ENCODE measurements at regions not wholly inside any gene's neighbourhood (a gene's known extent, or its start where the extent isn't known, plus 50 kb on each side); places are given as distances from the start of the nearest gene placed in this dataset.
"Not testable (repeated sequence)": the region's sequence is repeated elsewhere in the genome, so short reads cannot be mapped to it uniquely, and the experiment has no call there.

DNA sequence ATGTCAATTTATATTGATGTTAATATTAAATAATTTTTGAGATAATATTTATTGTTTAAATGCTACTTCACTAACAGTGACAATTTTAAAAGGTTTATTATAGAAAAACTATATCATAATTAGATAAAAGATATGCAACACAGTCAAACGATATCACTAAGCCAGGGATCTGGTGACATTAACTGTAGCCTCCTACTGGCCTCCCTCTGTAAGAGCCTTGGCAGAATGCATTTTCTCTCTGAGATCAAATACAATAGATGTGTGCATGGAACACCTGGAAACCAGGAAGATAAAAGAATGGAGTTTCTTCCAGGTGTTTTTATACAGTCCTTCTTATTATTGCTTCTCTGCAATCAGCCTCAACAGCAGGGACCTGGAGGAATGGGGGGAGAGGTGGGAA lies 1762.1 kb downstream of the BRINP3 start:
- no peaks in the 10 kb centered on the region for H3K27me3 ChIP-seq (ENCODE audit: control insufficient read depth, insufficient read depth, low read length, poor library complexity, severe bottlenecking)
- no peaks in the 10 kb centered on the region for H3K4me1 ChIP-seq (ENCODE audit: control insufficient read depth, insufficient read depth, low read length)
- WGBS, 2 experiments, result 88 to 93% methylated on average over 1 of the region's 1 CpG
- H3K9me3 ChIP-seq (ENCODE audit: control insufficient read depth, low read length), result no peaks in the 10 kb centered on the region
- no peak overlapping the region for H3K27ac ChIP-seq (ENCODE audit: insufficient read depth, low read depth, low read length, poor library complexity, severe bottlenecking)
- no peaks in the 10 kb centered on the region for H3K36me3 ChIP-seq (ENCODE audit: control insufficient read depth, insufficient read depth, low read length)
- H3K4me3 ChIP-seq (ENCODE audit: insufficient read depth, low read depth, low read length), result no peak overlapping the region

DNA sequence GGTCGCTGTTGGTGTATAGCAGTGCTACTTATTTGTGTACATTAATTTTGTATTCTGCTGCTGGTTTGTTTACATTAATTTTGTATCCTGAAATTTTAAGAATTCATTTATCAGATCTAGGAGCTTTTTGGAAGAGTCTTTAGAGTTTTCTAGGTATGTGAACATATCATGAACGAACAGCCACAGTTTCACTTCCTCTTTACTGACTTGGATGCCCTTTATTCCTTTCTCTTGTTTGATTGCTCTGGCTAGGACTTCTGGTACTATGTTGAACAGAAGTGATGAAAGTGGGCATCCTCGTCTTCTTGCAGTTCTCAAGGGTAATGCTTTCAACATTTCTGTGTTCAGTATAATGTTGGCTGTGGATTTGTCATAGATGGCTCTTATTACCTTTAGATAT lies 1757.9 kb downstream of the BRINP3 start:
- 94 to 98% methylated on average over 3 of the region's 3 CpGs for WGBS, 2 experiments
- Histone ChIP-seq H3K9me3 (ENCODE audit: control insufficient read depth, low read length) (no peaks in the 10 kb centered on the region), H3K27me3 (ENCODE audit: control insufficient read depth, insufficient read depth, low read length, poor library complexity, severe bottlenecking) (no peaks in the 10 kb centered on the region), H3K4me1 (ENCODE audit: control insufficient read depth, insufficient read depth, low read length) (no peaks in the 10 kb centered on the region), H3K27ac (ENCODE audit: insufficient read depth, low read depth, low read length, poor library complexity, severe bottlenecking) (no peak overlapping the region), H3K4me3 (ENCODE audit: insufficient read depth, low read depth, low read length) (no peak overlapping the region), H3K36me3 (ENCODE audit: control insufficient read depth, insufficient read depth, low read length) (no peaks in the 10 kb centered on the region)

DNA sequence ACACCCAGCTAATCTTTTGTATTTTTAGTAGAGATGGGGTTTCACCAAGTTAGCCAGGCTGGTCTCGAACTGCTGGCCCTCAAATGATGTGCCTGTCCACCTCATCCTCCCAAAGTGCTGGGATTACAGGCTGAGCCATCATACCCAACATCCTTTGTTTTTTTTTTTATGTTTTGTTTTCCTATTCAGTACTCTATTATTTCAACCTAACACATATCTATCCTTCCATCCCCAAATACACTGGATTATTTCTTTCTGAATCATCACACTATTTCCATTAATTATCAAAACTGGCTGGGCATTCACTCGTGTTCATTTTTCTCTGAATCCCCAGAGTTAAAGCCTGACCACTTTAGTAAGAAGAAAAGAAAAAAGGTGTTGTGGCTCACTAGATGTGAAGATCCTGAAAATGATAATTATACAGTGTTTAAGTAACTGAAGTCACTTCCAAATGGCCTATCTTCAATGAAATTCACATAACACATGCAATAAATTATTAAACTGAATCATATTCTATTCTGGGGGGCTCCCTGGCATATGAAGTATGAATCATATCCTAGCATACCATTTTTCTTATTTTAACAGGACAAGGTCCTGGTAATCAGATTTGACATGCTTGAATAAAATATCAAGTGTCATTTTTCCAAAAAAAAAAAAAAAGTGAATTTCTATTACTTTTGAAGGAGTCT lies 1754.2 kb downstream of the BRINP3 start:
- no peak overlapping the region for H3K27ac ChIP-seq (ENCODE audit: insufficient read depth, low read depth, low read length, poor library complexity, severe bottlenecking)
- H3K9me3 ChIP-seq (ENCODE audit: control insufficient read depth, low read length), result no peaks in the 10 kb centered on the region
- no peak overlapping the region for H3K4me3 ChIP-seq (ENCODE audit: insufficient read depth, low read depth, low read length)
- no peaks in the 10 kb centered on the region for H3K27me3 ChIP-seq (ENCODE audit: control insufficient read depth, insufficient read depth, low read length, poor library complexity, severe bottlenecking)
- H3K4me1 ChIP-seq (ENCODE audit: control insufficient read depth, insufficient read depth, low read length), result no peaks in the 10 kb centered on the region
- 94 to 100% methylated on average over 2 of the region's 2 CpGs for WGBS, 2 experiments
- H3K36me3 ChIP-seq (ENCODE audit: control insufficient read depth, insufficient read depth, low read length), result no peaks in the 10 kb centered on the region

GRCh38 chr1:188729039-188729438 lies 1748.6 kb downstream of the BRINP3 start:
- Histone ChIP-seq H3K4me3 (ENCODE audit: insufficient read depth, low read depth, low read length) (no peak overlapping the region), H3K27ac (ENCODE audit: insufficient read depth, low read depth, low read length, poor library complexity, severe bottlenecking) (no peak overlapping the region), H3K36me3 (ENCODE audit: control insufficient read depth, insufficient read depth, low read length) (no peaks in the 10 kb centered on the region), H3K9me3 (ENCODE audit: control insufficient read depth, low read length) (no peaks in the 10 kb centered on the region), H3K27me3 (ENCODE audit: control insufficient read depth, insufficient read depth, low read length, poor library complexity, severe bottlenecking) (no peaks in the 10 kb centered on the region), H3K4me1 (ENCODE audit: control insufficient read depth, insufficient read depth, low read length) (no peaks in the 10 kb centered on the region)

GRCh38 chr1:188735567-188735966 lies 1742.1 kb downstream of the BRINP3 start:
- Histone ChIP-seq H3K4me1 (ENCODE audit: control insufficient read depth, insufficient read depth, low read length) (no peaks in the 10 kb centered on the region), H3K27me3 (ENCODE audit: control insufficient read depth, insufficient read depth, low read length, poor library complexity, severe bottlenecking) (no peaks in the 10 kb centered on the region), H3K9me3 (ENCODE audit: control insufficient read depth, low read length) (no peaks in the 10 kb centered on the region), H3K36me3 (ENCODE audit: control insufficient read depth, insufficient read depth, low read length) (no peaks in the 10 kb centered on the region), H3K27ac (ENCODE audit: insufficient read depth, low read depth, low read length, poor library complexity, severe bottlenecking) (no peak overlapping the region), H3K4me3 (ENCODE audit: insufficient read depth, low read depth, low read length) (no peak overlapping the region)
- 91 to 94% methylated on average over 4 of the region's 4 CpGs for WGBS, 2 experiments

- 55 to 65% methylated on average over 2 to 3 of the region's 3 CpGs for WGBS, 2 experiments
- H3K9me3 ChIP-seq (ENCODE audit: control insufficient read depth, low read length); H3K27me3 ChIP-seq (ENCODE audit: control insufficient read depth, insufficient read depth, low read length, poor library complexity, severe bottlenecking); H3K36me3 ChIP-seq (ENCODE audit: control insufficient read depth, insufficient read depth, low read length); H3K4me1 ChIP-seq (ENCODE audit: control insufficient read depth, insufficient read depth, low read length); H3K27ac ChIP-seq (ENCODE audit: insufficient read depth, low read depth, low read length, poor library complexity, severe bottlenecking); H3K4me3 ChIP-seq (ENCODE audit: insufficient read depth, low read depth, low read length): not testable (repeated sequence)
These were observed 1728.4 kb downstream of the BRINP3 start for GRCh38 chr1:188749275-188749674.

DNA sequence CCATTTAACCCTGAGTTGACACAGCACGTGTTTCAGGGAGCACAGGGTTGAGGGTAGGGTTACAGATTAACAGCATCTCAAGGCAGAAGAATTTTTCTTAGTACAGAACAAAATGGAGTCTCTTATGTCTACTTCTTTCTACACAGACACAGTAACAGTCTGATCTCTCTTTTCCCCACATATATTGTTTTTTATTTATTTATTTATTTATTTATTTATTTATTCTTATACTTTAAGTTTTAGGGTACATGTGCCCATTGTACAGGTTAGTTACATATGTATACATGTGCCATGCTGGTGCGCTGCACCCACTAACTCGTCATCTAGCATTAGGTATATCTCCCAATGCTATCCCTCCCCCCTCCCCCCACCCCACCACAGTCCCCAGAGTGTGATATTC lies 1725.6 kb downstream of the BRINP3 start:
- H3K27me3 ChIP-seq (ENCODE audit: control insufficient read depth, insufficient read depth, low read length, poor library complexity, severe bottlenecking); H3K27ac ChIP-seq (ENCODE audit: insufficient read depth, low read depth, low read length, poor library complexity, severe bottlenecking); H3K9me3 ChIP-seq (ENCODE audit: control insufficient read depth, low read length); H3K36me3 ChIP-seq (ENCODE audit: control insufficient read depth, insufficient read depth, low read length); H3K4me1 ChIP-seq (ENCODE audit: control insufficient read depth, insufficient read depth, low read length); H3K4me3 ChIP-seq (ENCODE audit: insufficient read depth, low read depth, low read length): not testable (repeated sequence)
- no CpG with 5 or more reads among the region's 3 CpGs for WGBS, 2 experiments

GRCh38 chr1:188757747-188758146 lies 1719.9 kb downstream of the BRINP3 start:
- H3K9me3 ChIP-seq (ENCODE audit: control insufficient read depth, low read length); H3K27me3 ChIP-seq (ENCODE audit: control insufficient read depth, insufficient read depth, low read length, poor library complexity, severe bottlenecking); H3K4me1 ChIP-seq (ENCODE audit: control insufficient read depth, insufficient read depth, low read length); H3K36me3 ChIP-seq (ENCODE audit: control insufficient read depth, insufficient read depth, low read length); H3K4me3 ChIP-seq (ENCODE audit: insufficient read depth, low read depth, low read length); H3K27ac ChIP-seq (ENCODE audit: insufficient read depth, low read depth, low read length, poor library complexity, severe bottlenecking): not testable (repeated sequence)
- 81% methylated on average over 24 of the region's 24 CpGs for WGBS, 2 experiments

DNA sequence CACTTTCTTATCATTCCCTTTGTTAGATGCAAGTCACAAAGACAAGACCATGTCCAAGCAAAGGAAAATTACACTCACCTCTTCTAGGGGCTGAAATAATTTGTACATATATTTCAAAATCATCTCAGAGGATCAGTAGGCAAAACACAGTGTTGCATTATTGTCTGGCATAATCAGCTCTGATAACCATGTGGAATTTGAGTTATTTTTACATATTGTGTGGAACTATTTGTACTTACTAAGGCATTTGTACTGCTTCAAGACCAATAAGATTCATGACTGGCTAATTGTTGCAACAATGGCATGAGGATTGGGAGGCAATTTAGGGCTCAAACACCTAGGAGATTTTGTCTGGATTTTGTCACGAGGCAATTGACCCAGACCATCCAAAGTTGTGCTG lies 1716.4 kb downstream of the BRINP3 start:
- no peaks in the 10 kb centered on the region for H3K4me1 ChIP-seq (ENCODE audit: control insufficient read depth, insufficient read depth, low read length)
- H3K36me3 ChIP-seq (ENCODE audit: control insufficient read depth, insufficient read depth, low read length), result no peaks in the 10 kb centered on the region
- H3K27ac ChIP-seq (ENCODE audit: insufficient read depth, low read depth, low read length, poor library complexity, severe bottlenecking), result no peak overlapping the region
- no peak overlapping the region for H3K4me3 ChIP-seq (ENCODE audit: insufficient read depth, low read depth, low read length)
- no peaks in the 10 kb centered on the region for H3K27me3 ChIP-seq (ENCODE audit: control insufficient read depth, insufficient read depth, low read length, poor library complexity, severe bottlenecking)
- WGBS, 2 experiments, result 83 to 97% methylated on average over 1 of the region's 1 CpG
- no peaks in the 10 kb centered on the region for H3K9me3 ChIP-seq (ENCODE audit: control insufficient read depth, low read length)

DNA sequence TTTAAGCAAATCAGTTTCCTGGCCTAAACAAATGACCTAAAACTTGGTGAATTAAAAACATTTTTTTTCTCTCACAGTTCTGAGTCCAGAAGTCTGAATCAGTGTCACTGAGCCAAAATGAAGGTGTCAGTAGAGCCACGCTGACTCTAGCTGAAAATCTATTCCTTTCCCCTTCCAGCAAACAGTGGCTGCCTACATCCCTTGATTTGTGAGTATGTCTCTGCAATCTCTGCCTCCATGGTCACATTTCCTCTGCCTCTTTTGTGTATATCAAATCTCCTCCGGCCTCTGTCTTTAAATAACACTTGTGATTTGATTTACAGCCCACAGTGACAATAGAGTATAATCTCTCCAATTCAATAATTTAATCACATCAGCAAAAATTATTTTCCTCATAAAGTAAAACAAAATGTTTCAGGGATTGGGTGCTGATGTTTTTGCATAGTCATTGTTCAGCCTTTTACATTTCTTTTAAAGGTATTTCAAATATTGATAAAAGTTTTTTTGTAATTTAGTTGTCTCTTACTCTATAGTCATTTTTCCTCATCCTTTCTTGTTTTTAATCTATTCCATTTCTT lies 1715.4 kb downstream of the BRINP3 start:
- H3K27me3 ChIP-seq (ENCODE audit: control insufficient read depth, insufficient read depth, low read length, poor library complexity, severe bottlenecking), result no peaks in the 10 kb centered on the region
- no peak overlapping the region for H3K27ac ChIP-seq (ENCODE audit: insufficient read depth, low read depth, low read length, poor library complexity, severe bottlenecking)
- H3K9me3 ChIP-seq (ENCODE audit: control insufficient read depth, low read length), result no peaks in the 10 kb centered on the region
- no peak overlapping the region for H3K4me3 ChIP-seq (ENCODE audit: insufficient read depth, low read depth, low read length)
- no peaks in the 10 kb centered on the region for H3K4me1 ChIP-seq (ENCODE audit: control insufficient read depth, insufficient read depth, low read length)
- H3K36me3 ChIP-seq (ENCODE audit: control insufficient read depth, insufficient read depth, low read length), result no peaks in the 10 kb centered on the region
- WGBS, 2 experiments, result 92 to 95% methylated on average over 2 of the region's 2 CpGs

DNA sequence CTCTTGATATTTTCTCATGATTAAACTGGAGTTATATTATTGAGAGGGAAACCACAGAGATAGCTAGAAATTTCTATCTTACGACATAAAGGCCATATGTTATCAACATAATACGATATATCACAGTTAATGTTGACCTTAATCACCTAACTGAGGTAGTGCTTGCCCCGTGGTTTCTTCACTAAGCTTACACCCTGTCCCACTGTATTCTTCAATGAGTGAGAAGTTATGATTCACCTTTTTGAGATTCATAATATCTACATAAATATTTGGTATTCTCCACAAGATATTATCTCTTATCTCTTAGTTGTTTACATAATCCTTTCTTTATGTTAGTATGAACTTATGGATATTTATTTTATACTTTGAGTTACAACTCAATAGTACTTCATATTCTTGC lies 1714.1 kb downstream of the BRINP3 start:
- 95 to 100% methylated on average over 3 of the region's 3 CpGs for WGBS, 2 experiments
- Histone ChIP-seq H3K4me3 (ENCODE audit: insufficient read depth, low read depth, low read length) (no peak overlapping the region), H3K27me3 (ENCODE audit: control insufficient read depth, insufficient read depth, low read length, poor library complexity, severe bottlenecking) (no peaks in the 10 kb centered on the region), H3K27ac (ENCODE audit: insufficient read depth, low read depth, low read length, poor library complexity, severe bottlenecking) (no peak overlapping the region), H3K4me1 (ENCODE audit: control insufficient read depth, insufficient read depth, low read length) (no peaks in the 10 kb centered on the region), H3K36me3 (ENCODE audit: control insufficient read depth, insufficient read depth, low read length) (no peaks in the 10 kb centered on the region), H3K9me3 (ENCODE audit: control insufficient read depth, low read length) (no peaks in the 10 kb centered on the region)
